Endodermal cell (in vitro differentiated cells): ENCODE measurements at regions not wholly inside any gene's neighbourhood (a gene's known extent, or its start where the extent isn't known, plus 50 kb on each side); places are given as distances from the start of the nearest gene placed in this dataset.
"Not testable (repeated sequence)": the region's sequence is repeated elsewhere in the genome, so short reads cannot be mapped to it uniquely, and the experiment has no call there.

Source experiments
- DNase-seq: peaks from one replicate; pipeline ENCODE4 v3.0.0-alpha.2; 2017
- H3K27ac ChIP-seq: 2 replicates; pipeline ENCODE4 v1.5.1; 2013; ENCODE audit warnings: mild to moderate bottlenecking, low read depth, low read length, moderate library complexity
- H3K27me3 ChIP-seq: 2 replicates; pipeline ENCODE4 v1.6.1; 2013; ENCODE audit warnings: mild to moderate bottlenecking, low read length, moderate library complexity; ENCODE audit not compliant: insufficient read depth, control insufficient read depth, poor library complexity, severe bottlenecking
- H3K36me3 ChIP-seq: 2 replicates; pipeline ENCODE4 v1.7.0; 2013; ENCODE audit warnings: mild to moderate bottlenecking, low read length, moderate library complexity; ENCODE audit not compliant: control insufficient read depth, insufficient read depth
- H3K4me1 ChIP-seq: one replicate; pipeline ENCODE4 v1.7.0; 2013; ENCODE audit warnings: low read length; ENCODE audit not compliant: control insufficient read depth, insufficient read depth
- H3K4me3 ChIP-seq: 2 replicates; pipeline ENCODE4 v1.5.1; 2013; ENCODE audit warnings: mild to moderate bottlenecking, low read length, moderate library complexity
- H3K9ac ChIP-seq: 2 replicates; pipeline ENCODE4 v1.6.1; 2013; ENCODE audit warnings: mild to moderate bottlenecking, low read length, moderate library complexity; ENCODE audit not compliant: poor library complexity, severe bottlenecking; ENCODE audit errors: extremely low read depth
- H3K9me3 ChIP-seq: 2 replicates; pipeline ENCODE4 v1.6.1; 2013; ENCODE audit warnings: mild to moderate bottlenecking, low read length, moderate library complexity; ENCODE audit not compliant: control insufficient read depth
- H3K27ac Mint-ChIP-seq: 2 replicates; pipeline ENCODE4 v1.8.0; 2020; ENCODE audit warnings: mixed read lengths
- H3K27me3 Mint-ChIP-seq: 2 replicates; pipeline ENCODE4 v1.8.0; 2021; ENCODE audit warnings: mild to moderate bottlenecking, mixed read lengths; ENCODE audit not compliant: insufficient read depth
- H3K36me3 Mint-ChIP-seq: 2 replicates; pipeline ENCODE4 v1.8.0; 2020; ENCODE audit warnings: low read depth, mixed read lengths
- H3K4me1 Mint-ChIP-seq: 2 replicates; pipeline ENCODE4 v1.8.0; 2020; ENCODE audit warnings: mixed read lengths
- H3K4me3 Mint-ChIP-seq: 2 replicates; pipeline ENCODE4 v1.8.0; 2020; ENCODE audit warnings: mild to moderate bottlenecking, moderate library complexity, mixed read lengths
- H3K9me3 Mint-ChIP-seq: 2 replicates; pipeline ENCODE4 v1.8.0; 2020; ENCODE audit warnings: mild to moderate bottlenecking, mixed read lengths
- WGBS, 2 experiments: methylation state at CpG; one replicate each; pipeline versions ENCODE4 v1.1.5 to v1.1.7; 2013; ENCODE audit warnings: missing lambda C conversion rate in 2 of 2, mixed read lengths in 1 of 2; ENCODE audit not compliant: insufficient coverage in 1 of 2, insufficient read length in 1 of 2; 5-methylcytosine and 5-hydroxymethylcytosine counted together
- TF ChIP-seq, protein P1 (sequence below): fragments of 200-600 bp; sonication (generic); conservative IDR thresholded peaks from 2 replicates; pipeline ENCODE4 v1.5.0; 2021; ENCODE audit warnings: antibody characterized with exemption, mild to moderate bottlenecking

DNA sequence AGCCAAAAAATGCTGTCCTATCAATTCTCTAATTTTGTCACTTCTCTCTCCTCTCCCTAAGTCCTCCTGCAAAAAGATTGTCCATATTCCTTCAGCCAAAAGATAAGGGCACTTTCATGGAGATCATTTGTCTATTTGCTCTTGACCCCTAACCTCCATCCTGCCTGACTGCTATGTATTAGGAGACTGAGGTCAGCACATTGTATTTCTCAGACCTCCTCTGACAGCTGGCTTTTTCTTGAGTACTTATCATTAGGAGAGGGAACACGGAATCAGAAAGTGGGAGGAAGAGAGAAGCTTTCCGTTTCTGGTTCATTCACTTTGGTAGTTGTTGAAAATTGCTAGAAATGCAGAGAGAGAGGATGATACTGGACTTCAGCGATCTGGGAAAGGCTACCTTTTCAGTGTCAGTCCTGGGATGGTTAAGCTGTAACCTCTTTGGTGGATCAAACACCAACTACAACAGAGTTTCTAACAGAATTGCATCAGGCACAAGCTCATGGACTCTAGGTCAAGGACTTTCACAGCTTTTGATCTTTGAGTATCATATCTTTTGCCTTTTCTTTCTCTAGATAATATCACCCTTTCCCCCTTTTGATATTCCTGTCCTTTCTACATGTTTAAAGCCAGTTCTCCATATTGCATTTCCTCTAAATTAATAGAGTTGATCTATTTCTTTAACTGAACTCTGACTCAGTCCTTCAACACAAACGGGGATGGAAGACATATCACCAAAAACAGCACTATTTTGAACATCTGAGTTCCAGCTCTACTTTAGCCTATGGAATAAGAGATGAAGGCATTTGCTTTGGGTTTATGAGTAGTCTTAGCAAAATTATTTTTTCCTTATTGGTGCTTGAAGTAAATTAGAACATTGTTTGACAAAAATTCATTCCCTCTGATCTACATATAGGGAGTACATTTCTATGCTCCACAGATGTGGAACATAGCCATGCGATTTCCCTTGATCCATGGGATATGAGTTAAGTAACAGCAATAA, 63.3 kb upstream of the KYNU start:
- H3K27ac ChIP-seq = no peak overlapping the region
- Mint-ChIP-seq H3K27me3 (no peaks in the 10 kb centered on the region), H3K27ac (no peak overlapping the region)

DNA sequence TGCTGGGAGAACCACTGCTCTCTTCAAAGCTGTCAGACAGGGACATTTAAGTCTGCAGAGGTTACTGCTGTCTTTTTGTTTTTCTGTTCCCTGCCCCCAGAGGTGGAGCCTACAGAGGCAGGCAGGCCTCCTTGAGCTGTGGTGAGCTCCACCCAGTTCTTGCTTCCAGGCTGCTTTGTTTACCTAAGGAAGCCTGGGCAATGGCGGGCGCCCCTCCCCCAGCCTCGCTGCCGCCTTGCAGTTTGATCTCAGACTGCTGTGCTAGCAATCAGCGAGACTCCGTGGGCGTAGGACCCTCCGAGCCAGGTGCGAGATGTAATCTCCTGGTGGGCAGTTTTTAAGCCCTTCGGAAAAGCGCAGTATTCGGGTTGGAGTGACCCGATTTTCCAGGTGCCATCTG, 65.8 kb upstream of the KYNU start:
- not testable (repeated sequence) for H3K27ac Mint-ChIP-seq, H3K27ac ChIP-seq, H3K9me3 ChIP-seq, H3K27me3 ChIP-seq, H3K9ac ChIP-seq, H3K27me3 Mint-ChIP-seq, H3K4me1 ChIP-seq, H3K4me3 ChIP-seq, H3K4me1 Mint-ChIP-seq, H3K36me3 ChIP-seq, H3K36me3 Mint-ChIP-seq, H3K4me3 Mint-ChIP-seq
- peak; percentile 44 for DNase-seq
- WGBS, 2 experiments = 83 to 99% methylated on average over 7 to 12 of the region's 13 CpGs
- H3K9me3 Mint-ChIP-seq = peaks cover 17% of the 10 kb centered on the region

More for the DNA sequence above, 63.3 kb upstream of the KYNU start:
- no peak for DNase-seq
- Histone ChIP-seq H3K9me3 (no peaks in the 10 kb centered on the region), H3K36me3 (no peaks in the 10 kb centered on the region), H3K4me1 (no peaks in the 10 kb centered on the region), H3K4me3 (no peak overlapping the region), H3K9ac (no peak overlapping the region), H3K27me3 (no peaks in the 10 kb centered on the region)
- Mint-ChIP-seq H3K9me3 (peaks cover 12% of the 10 kb centered on the region), H3K4me3 (no peak overlapping the region), H3K4me1 (no peaks in the 10 kb centered on the region), H3K36me3 (peaks cover 2% of the 10 kb centered on the region)
- 85 to 93% methylated on average over 3 to 5 of the region's 5 CpGs for WGBS, 2 experiments
- TF ChIP-seq, protein P1, sequence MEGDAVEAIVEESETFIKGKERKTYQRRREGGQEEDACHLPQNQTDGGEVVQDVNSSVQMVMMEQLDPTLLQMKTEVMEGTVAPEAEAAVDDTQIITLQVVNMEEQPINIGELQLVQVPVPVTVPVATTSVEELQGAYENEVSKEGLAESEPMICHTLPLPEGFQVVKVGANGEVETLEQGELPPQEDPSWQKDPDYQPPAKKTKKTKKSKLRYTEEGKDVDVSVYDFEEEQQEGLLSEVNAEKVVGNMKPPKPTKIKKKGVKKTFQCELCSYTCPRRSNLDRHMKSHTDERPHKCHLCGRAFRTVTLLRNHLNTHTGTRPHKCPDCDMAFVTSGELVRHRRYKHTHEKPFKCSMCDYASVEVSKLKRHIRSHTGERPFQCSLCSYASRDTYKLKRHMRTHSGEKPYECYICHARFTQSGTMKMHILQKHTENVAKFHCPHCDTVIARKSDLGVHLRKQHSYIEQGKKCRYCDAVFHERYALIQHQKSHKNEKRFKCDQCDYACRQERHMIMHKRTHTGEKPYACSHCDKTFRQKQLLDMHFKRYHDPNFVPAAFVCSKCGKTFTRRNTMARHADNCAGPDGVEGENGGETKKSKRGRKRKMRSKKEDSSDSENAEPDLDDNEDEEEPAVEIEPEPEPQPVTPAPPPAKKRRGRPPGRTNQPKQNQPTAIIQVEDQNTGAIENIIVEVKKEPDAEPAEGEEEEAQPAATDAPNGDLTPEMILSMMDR = no peak

DNA sequence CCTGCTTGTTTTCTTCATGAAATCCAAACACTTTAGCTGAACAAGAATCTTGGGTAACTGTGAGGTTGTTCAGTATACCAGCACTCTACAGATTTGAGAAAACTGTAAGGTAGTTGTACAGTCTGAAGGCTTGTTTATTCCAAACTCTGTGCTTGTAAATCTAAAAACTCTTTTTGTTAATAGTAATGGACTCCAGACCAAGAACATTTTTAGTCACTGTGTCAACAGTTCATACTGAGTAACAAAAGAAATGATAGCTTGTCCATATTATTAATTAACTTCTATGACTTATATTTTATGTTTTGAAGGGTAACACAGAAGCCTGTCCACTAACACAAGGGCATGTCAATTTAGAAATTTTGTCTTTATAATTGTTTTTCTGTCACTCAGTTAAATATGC, 72.2 kb upstream of the KYNU start:
- Histone ChIP-seq H3K27me3 (no peaks in the 10 kb centered on the region), H3K4me1 (no peaks in the 10 kb centered on the region), H3K9me3 (no peaks in the 10 kb centered on the region), H3K4me3 (no peak overlapping the region), H3K27ac (no peak overlapping the region), H3K9ac (no peak overlapping the region), H3K36me3 (no peaks in the 10 kb centered on the region)
- Mint-ChIP-seq H3K27ac (no peak overlapping the region), H3K9me3 (peaks cover 7% of the 10 kb centered on the region), H3K4me3 (no peak overlapping the region), H3K4me1 (no peaks in the 10 kb centered on the region), H3K27me3 (no peaks in the 10 kb centered on the region), H3K36me3 (no peaks in the 10 kb centered on the region)
- TF ChIP-seq, protein P1 = no peak
- no peak for DNase-seq

DNA sequence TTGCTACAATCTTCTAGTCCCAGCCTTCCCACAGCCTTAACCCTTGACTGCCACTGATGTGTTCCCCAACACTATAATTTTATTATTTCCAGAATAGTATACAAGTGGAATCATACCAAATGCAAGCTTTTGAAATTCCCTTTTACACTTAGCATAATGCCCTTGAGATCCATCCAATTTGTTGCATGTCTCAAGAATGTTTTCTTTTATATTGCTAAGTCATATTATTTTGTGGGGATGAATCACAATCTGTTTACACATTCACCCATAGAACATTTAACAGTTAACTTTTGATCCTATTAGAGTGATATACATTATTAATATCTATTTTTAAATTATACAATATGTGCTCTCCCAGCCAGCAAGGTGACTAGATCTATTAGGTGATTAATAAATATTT, 74.3 kb upstream of the KYNU start:
- TF ChIP-seq, protein P1 = no peak
- H3K9me3 Mint-ChIP-seq = peaks cover 6% of the 10 kb centered on the region
- no peaks in the 10 kb centered on the region for H3K27me3 ChIP-seq

More for the DNA sequence above, 74.3 kb upstream of the KYNU start:
- Mint-ChIP-seq H3K27ac (no peak overlapping the region), H3K36me3 (no peaks in the 10 kb centered on the region), H3K4me1 (no peaks in the 10 kb centered on the region), H3K4me3 (no peak overlapping the region), H3K27me3 (no peaks in the 10 kb centered on the region)
- DNase-seq = no peak
- no peaks in the 10 kb centered on the region for H3K9me3 ChIP-seq
- no peaks in the 10 kb centered on the region for H3K4me1 ChIP-seq
- H3K9ac ChIP-seq = no peak overlapping the region
- H3K27ac ChIP-seq = no peak overlapping the region
- H3K4me3 ChIP-seq = no peak overlapping the region
- H3K36me3 ChIP-seq = no peaks in the 10 kb centered on the region
